ENCODE measurements at regions not wholly inside any gene's neighbourhood (a gene's known extent, or its start where the extent isn't known, plus 50 kb on each side); places are given as distances from the start of the nearest gene placed in this dataset.
A peak's percentile ranks its signal among the peaks of the same experiment; 100 is the strongest.

DNA sequence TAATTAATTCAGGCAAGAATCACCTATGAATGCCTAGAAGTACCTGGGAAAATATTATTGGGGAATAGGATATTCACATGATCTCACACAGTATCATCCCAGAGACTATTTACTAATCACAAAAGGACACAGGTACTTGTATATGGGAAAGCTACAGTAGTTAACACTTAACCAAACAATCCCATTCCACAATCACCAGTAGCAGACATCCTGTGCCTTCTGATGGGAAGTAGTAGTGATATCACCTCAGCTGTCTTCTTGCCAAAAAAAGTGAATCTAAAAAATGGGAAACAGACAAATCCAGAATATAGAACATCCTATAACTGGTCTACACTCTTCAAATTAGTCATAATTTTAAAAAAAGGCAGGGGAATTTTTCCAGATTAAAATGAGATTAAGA, 75.6 kb upstream of the CCDC150 start:
- TF ChIP-seq, protein P1, sequence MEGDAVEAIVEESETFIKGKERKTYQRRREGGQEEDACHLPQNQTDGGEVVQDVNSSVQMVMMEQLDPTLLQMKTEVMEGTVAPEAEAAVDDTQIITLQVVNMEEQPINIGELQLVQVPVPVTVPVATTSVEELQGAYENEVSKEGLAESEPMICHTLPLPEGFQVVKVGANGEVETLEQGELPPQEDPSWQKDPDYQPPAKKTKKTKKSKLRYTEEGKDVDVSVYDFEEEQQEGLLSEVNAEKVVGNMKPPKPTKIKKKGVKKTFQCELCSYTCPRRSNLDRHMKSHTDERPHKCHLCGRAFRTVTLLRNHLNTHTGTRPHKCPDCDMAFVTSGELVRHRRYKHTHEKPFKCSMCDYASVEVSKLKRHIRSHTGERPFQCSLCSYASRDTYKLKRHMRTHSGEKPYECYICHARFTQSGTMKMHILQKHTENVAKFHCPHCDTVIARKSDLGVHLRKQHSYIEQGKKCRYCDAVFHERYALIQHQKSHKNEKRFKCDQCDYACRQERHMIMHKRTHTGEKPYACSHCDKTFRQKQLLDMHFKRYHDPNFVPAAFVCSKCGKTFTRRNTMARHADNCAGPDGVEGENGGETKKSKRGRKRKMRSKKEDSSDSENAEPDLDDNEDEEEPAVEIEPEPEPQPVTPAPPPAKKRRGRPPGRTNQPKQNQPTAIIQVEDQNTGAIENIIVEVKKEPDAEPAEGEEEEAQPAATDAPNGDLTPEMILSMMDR (IDR thresholded peaks at IDR 0.05), result no peak
- peaks cover 5% of the 10 kb centered on the region for H3K36me3 Mint-ChIP-seq (ENCODE audit: unreplicated experiment)
- H3K4me3 Mint-ChIP-seq (ENCODE audit: unreplicated experiment), result no peak overlapping the region
- H3K27me3 Mint-ChIP-seq (ENCODE audit: unreplicated experiment), result no peaks in the 10 kb centered on the region
- H3K27ac Mint-ChIP-seq (ENCODE audit: unreplicated experiment), result no peak overlapping the region
- no peak for DNase-seq (ENCODE audit: extremely low spot score, unreplicated experiment)
- H3K9me3 Mint-ChIP-seq (ENCODE audit: unreplicated experiment), result peaks cover 6% of the 10 kb centered on the region
- H3K4me1 Mint-ChIP-seq (ENCODE audit: unreplicated experiment), result peaks cover 12% of the 10 kb centered on the region

DNA sequence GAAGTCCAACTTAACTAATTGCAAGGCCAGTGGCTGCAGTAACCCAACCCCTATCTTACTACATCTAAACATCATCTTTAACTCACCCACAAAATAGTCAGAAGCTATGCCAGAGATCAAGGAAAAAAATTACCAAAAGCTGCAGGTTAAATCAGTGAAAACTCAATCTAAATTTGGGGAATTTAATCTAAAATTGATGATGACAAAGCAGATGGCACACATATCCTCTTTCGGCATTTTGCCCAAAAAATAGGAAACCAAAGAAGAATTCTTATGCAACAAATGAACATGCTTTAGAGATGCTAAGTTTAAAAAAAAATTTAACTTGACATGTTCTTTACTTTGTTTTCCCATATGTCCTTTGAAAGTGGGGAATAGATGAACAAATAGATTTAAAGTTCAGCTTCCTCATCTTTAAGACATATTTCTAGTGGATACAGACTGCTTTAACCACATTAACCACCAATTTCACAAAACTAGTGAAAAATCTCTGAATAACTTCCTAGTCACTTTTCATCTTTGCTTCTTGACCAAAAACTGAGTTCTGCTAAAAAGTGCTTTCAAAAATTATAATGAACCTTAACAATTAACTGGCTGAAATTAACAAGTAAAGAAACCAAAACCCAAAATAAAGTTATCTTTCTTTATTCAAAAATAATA, 74.3 kb upstream of the CCDC150 start:
- Mint-ChIP-seq H3K27me3 (ENCODE audit: unreplicated experiment) (no peaks in the 10 kb centered on the region), H3K4me1 (ENCODE audit: unreplicated experiment) (peaks cover 12% of the 10 kb centered on the region), H3K27ac (ENCODE audit: unreplicated experiment) (no peak overlapping the region), H3K9me3 (ENCODE audit: unreplicated experiment) (peaks cover 6% of the 10 kb centered on the region), H3K36me3 (ENCODE audit: unreplicated experiment) (peaks cover 5% of the 10 kb centered on the region), H3K4me3 (ENCODE audit: unreplicated experiment) (no peak overlapping the region)
- TF ChIP-seq, protein P1 (IDR thresholded peaks at IDR 0.05), result no peak
- DNase-seq (ENCODE audit: extremely low spot score, unreplicated experiment), result no peak

DNA sequence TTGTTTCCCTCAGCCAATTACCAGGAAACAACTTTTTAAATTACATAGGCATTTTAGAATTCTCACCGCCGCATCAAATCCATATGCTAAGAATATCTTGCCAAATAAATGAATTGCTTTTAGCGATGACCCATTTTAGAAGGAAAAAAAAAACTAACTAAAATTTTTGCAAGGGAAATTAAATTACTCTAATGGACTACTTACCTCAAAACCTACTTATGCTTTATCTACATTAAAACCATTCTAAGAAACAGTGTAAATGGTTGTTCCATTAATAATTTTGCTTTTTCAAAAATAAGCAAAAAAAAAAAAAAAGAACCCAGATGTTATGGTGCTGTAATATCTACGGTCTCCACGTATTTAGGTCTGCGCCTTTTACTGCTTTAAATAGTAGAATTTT, 73.5 kb upstream of the CCDC150 start:
- DNase-seq (ENCODE audit: extremely low spot score, unreplicated experiment), result no peak
- H3K27me3 Mint-ChIP-seq (ENCODE audit: unreplicated experiment), result no peaks in the 10 kb centered on the region
- TF ChIP-seq, protein P1 (IDR thresholded peaks at IDR 0.05), result no peak
- no peak overlapping the region for H3K27ac Mint-ChIP-seq (ENCODE audit: unreplicated experiment)
- H3K4me1 Mint-ChIP-seq (ENCODE audit: unreplicated experiment), result peaks cover 12% of the 10 kb centered on the region
- H3K36me3 Mint-ChIP-seq (ENCODE audit: unreplicated experiment), result peaks cover 5% of the 10 kb centered on the region
- H3K9me3 Mint-ChIP-seq (ENCODE audit: unreplicated experiment), result peaks cover 6% of the 10 kb centered on the region
- H3K4me3 Mint-ChIP-seq (ENCODE audit: unreplicated experiment), result no peak overlapping the region

- no peak for DNase-seq (ENCODE audit: extremely low spot score, unreplicated experiment)
- Mint-ChIP-seq H3K36me3 (ENCODE audit: unreplicated experiment) (no peaks in the 10 kb centered on the region), H3K4me1 (ENCODE audit: unreplicated experiment) (peaks cover 12% of the 10 kb centered on the region), H3K9me3 (ENCODE audit: unreplicated experiment) (no peaks in the 10 kb centered on the region), H3K27ac (ENCODE audit: unreplicated experiment) (peak overlapping the region; percentile 83), H3K4me3 (ENCODE audit: unreplicated experiment) (no peak overlapping the region), H3K27me3 (ENCODE audit: unreplicated experiment) (no peaks in the 10 kb centered on the region)
- TF ChIP-seq, protein P1 (IDR thresholded peaks at IDR 0.05), result no peak
Observed at GRCh38 chr2:196566961-196567666, 72.4 kb upstream of the CCDC150 start.

DNA sequence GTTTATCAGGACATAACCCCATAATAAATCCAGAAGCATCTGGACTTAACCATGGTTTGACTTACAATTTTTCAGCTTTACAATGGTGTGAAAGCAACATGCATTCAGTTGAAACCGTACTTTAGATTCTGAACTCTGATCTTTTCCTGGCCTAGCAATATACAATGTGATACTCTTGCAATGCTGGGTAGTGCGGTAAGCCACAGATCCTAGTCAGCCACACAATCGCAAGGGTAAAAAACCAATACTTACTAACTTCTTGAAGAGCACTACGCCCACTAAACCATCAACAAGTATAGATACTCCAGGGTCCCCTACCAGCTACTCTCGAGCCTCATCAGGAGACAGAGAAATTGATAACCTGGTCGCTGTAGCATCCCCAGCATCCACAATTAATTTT, 71.0 kb upstream of the CCDC150 start:
- H3K27ac Mint-ChIP-seq (ENCODE audit: unreplicated experiment), result no peak overlapping the region
- H3K27me3 Mint-ChIP-seq (ENCODE audit: unreplicated experiment), result no peaks in the 10 kb centered on the region
- TF ChIP-seq, protein P1 (IDR thresholded peaks at IDR 0.05), result no peak
- no peak overlapping the region for H3K4me3 Mint-ChIP-seq (ENCODE audit: unreplicated experiment)
- peaks cover 2% of the 10 kb centered on the region for H3K9me3 Mint-ChIP-seq (ENCODE audit: unreplicated experiment)
- DNase-seq (ENCODE audit: extremely low spot score, unreplicated experiment), result no peak
- no peaks in the 10 kb centered on the region for H3K36me3 Mint-ChIP-seq (ENCODE audit: unreplicated experiment)
- peaks cover 12% of the 10 kb centered on the region for H3K4me1 Mint-ChIP-seq (ENCODE audit: unreplicated experiment)
